GM18507 (cell line): ENCODE measurements at regions not wholly inside any gene's neighbourhood (a gene's known extent, or its start where the extent isn't known, plus 50 kb on each side); places are given as distances from the start of the nearest gene placed in this dataset.

Experiments
- DNase-seq: peaks from one replicate; pipeline ENCODE4 v3.0.0; 2011; ENCODE audit warnings: low read depth; ENCODE audit not compliant: insufficient read length; ENCODE audit errors: extremely low spot score
- FAIRE-seq: peaks from 2 replicates; lab custom pipeline; 2011; peaks lifted over from hg19 to GRCh38; lab: Jason Lieb, UNC

GRCh38 chr16:85541619-85541979 is 71.5 kb upstream of the GSE1 start:
- DNase-seq: no peak
- no peak for FAIRE-seq

- FAIRE-seq: no peak
- no peak for DNase-seq
Measured at GRCh38 chr16:85541980-85542900, 70.9 kb upstream of the GSE1 start.

- DNase-seq (no peak), FAIRE-seq (no peak)
Measured at GRCh38 chr16:85543536-85543935, 69.6 kb upstream of the GSE1 start.

GRCh38 chr16:85544016-85544415 is 69.1 kb upstream of the GSE1 start:
- FAIRE-seq (no peak), DNase-seq (no peak)

GRCh38 chr16:85544668-85545067 is 68.5 kb upstream of the GSE1 start:
- DNase-seq (no peak), FAIRE-seq (no peak)

- DNase-seq (no peak), FAIRE-seq (no peak)
Measured at GRCh38 chr16:85545227-85545818, 67.8 kb upstream of the GSE1 start.

- FAIRE-seq (no peak), DNase-seq (no peak)
Measured at GRCh38 chr16:85546585-85547447, 66.3 kb upstream of the GSE1 start.

GRCh38 chr16:85548375-85548774 is 64.7 kb upstream of the GSE1 start:
- DNase-seq (no peak), FAIRE-seq (no peak)

GRCh38 chr16:85549766-85550421 is 63.2 kb upstream of the GSE1 start:
- no peak for DNase-seq
- no peak for FAIRE-seq

- no peak for DNase-seq
- FAIRE-seq: no peak
Measured at GRCh38 chr16:85550422-85550864, 62.7 kb upstream of the GSE1 start.

GRCh38 chr16:85550953-85551924 is 61.9 kb upstream of the GSE1 start:
- FAIRE-seq (no peak), DNase-seq (no peak)

GRCh38 chr16:85552980-85553435 is 60.1 kb upstream of the GSE1 start:
- FAIRE-seq (no peak), DNase-seq (no peak)

- no peak for DNase-seq
- no peak for FAIRE-seq
Measured at GRCh38 chr16:85553436-85554113, 59.5 kb upstream of the GSE1 start.

- peak; percentile 97 for FAIRE-seq
- DNase-seq: peak; percentile 80
Measured at GRCh38 chr16:85554114-85554888, 58.8 kb upstream of the GSE1 start.

- DNase-seq (no peak), FAIRE-seq (peak; percentile 39)
Measured at GRCh38 chr16:85554889-85555718, 58.0 kb upstream of the GSE1 start.

GRCh38 chr16:85555719-85556455 is 57.2 kb upstream of the GSE1 start:
- DNase-seq: no peak
- peak; percentile 12 for FAIRE-seq
